Fibroblast of upper back skin (primary cell): ENCODE measurements at regions not wholly inside any gene's neighbourhood (a gene's known extent, or its start where the extent isn't known, plus 50 kb on each side); places are given as distances from the start of the nearest gene placed in this dataset.
A peak's percentile ranks its signal among the peaks of the same experiment; 100 is the strongest.

Experiments
- DNase-seq: peaks from one replicate; pipeline ENCODE4 v3.0.0-alpha.2; 2013

DNA sequence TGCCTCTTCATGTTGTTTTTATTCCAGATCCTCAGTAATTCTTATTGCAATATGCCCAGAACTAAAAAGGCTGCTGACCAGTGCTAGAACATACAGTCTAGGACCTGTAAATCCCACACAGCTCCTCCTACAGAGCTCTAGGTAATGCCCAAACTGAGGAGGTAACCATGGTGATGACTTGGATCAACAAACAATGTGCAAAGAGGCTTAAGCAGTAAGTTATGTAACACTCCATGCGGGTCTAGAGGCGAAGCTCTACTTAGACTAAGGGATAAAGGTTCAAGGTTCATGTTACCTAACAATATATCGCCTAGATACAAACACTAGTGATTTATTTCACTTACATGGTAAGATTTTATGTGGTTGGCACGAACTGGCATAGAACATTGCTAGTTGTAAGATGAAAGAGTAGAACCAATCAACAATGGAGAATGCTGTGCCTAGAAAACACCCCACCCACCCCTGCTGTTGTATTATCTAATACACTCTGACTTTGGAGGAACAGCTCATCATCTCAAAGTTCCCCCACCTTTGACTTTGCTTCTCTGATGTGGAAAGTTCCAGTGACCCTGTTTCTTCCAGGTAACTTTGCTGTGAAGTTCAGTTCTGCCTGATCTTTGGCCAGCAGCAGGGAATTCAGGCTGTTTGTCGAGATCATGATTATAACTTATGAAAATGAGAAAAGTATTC, 242.4 kb downstream of the ALDH8A1 start:
- peak; percentile 51 for DNase-seq

DNA sequence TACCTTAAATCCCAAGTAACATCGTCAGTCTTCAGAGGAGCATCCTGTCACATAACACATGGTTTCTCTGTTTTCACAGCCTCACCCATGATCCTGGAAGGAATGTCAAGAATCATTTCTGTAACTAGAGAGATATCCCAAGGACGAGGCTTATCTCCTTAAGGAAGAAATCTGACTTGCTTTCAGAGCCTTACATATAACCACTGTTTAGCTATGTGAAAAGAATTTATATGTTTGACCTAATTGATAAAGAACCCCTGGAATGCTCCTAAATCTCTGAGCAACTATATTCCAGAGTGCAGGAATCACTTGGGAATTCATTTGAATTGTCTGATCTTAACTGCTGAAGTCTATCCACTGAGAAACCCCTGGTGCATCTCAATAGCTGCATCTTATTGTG, 243.1 kb downstream of the ALDH8A1 start:
- DNase-seq = peak; percentile 85

DNA sequence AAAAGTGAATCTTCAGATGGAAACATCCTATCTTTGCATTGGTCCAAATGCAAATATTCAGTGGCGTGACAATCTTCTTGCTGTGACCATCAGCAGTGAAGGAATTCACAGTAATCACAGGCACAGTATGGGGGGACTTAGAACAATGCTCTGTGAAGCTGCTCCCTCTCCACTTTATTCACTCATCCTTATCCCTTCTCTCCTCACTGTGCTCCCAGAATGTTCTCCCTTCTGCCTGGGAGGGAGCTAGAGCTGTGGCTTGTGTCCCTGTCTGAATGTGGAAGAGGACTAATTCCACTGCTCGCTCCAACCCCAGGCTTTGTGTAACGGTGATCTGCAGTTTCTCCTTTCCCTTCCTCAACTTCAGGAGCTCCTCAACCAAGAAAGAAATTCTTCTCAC, 243.7 kb downstream of the ALDH8A1 start:
- no peak for DNase-seq

GRCh38 chr6:134703206-134703605, 246.7 kb downstream of the ALDH8A1 start:
- DNase-seq = no peak

- DNase-seq = no peak
Measured at GRCh38 chr6:134702279-134702678, 247.6 kb downstream of the ALDH8A1 start.

- DNase-seq = no peak
Measured at GRCh38 chr6:134701301-134701700, 248.6 kb downstream of the ALDH8A1 start.

GRCh38 chr6:134698228-134698627, 251.7 kb downstream of the ALDH8A1 start:
- DNase-seq = peak; percentile 26

- no peak for DNase-seq
Measured at GRCh38 chr6:134692008-134692407, 257.9 kb downstream of the ALDH8A1 start.

GRCh38 chr6:134691180-134691579, 258.7 kb downstream of the ALDH8A1 start:
- no peak for DNase-seq

GRCh38 chr6:134690048-134690447, 259.9 kb downstream of the ALDH8A1 start:
- DNase-seq = no peak

- no peak for DNase-seq
Measured at GRCh38 chr6:134689641-134690040, 260.3 kb downstream of the ALDH8A1 start.

GRCh38 chr6:134689177-134689576, 260.7 kb downstream of the ALDH8A1 start:
- DNase-seq = no peak

DNA sequence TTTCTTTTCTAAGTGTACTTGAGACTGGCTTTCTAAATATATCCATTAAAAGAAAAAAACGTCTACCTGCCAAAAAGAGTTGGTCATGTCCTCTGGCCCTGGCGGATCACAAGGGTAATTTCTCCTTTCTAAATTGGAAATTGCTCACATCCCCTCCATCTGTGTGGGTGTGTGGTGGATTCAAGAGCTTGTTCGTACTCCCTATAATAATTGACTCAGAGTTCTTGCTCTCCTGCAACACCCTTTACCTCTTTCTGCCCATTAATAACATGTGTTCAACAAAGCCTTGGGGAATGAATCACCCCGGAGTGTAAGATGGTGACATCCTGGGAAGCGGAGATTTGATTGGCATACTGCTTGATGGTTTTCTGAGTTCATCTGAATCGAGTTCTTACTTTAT, 263.8 kb downstream of the ALDH8A1 start:
- peak; percentile 50 for DNase-seq

DNA sequence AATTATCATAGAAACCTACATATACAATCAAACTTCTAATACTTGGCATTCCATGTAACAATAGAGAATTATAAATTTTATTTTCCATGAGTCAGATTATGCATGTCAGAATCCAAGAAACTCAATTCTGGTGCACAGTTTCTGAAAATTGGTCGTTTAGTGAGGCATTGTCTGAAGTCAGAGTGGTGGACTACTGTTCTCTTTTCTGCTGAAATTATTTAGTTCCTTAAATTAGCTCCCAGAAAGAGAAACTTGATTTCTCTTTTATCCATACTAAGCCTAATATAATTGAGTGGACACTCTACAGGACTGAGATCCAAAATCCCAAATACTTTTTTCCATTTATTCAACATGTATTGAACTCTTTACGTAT, 265.5 kb downstream of the ALDH8A1 start:
- peak; percentile 11 for DNase-seq

DNA sequence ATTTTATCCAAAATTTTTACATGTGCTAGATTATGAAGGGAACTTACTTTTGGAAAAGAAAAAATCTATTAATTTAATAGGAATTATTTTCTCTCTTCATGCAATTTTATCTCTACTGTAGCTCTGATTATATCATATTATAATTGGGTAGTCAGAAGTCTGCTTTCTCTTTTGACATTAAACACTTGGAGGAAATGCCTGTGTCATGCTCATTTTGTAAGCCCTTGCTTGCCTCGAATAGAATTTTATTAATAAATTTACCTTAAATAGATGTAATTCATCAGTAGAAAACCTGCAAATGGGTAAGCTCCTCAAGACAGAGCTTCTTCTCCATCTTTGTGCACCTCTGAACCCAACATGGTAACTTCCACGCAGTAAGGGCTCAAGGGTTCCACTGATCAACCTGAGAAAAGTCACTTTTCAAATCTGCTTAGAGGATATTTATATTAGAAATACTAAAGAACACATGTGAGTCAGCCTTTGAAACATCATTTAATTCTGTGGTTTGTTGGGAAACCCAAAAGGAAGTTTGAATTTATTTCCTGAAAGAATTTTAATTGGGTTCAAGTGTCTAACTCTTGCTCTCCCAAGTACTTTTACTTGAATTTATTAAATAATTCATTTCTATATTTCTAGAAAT, 266.0 kb downstream of the ALDH8A1 start:
- DNase-seq = peak; percentile 64

- DNase-seq = no peak
Measured at GRCh38 chr6:134680433-134680832, 269.5 kb downstream of the ALDH8A1 start.

DNA sequence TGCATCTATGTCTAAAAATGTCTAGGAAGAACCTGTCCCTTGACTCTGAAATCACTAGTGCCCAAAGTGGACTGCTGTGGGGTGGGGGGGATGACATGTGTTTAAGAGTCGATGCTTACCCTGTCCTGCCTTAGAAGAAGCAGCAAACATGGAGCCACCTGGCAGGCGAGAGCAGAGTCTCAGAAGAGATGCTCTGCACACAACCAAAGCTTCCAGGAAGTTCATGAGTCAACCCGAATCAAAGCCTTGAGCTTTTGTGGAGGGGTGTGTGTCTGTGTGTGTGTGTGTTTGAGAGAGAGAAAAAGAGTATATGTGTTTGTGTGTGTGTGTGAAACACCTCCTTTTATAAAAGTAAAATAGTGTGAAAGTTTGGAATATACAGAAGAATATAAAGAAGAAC, 269.9 kb downstream of the ALDH8A1 start:
- no peak for DNase-seq

- DNase-seq = peak; percentile 94
Measured at GRCh38 chr6:134678436-134678889, 271.4 kb downstream of the ALDH8A1 start.

DNA sequence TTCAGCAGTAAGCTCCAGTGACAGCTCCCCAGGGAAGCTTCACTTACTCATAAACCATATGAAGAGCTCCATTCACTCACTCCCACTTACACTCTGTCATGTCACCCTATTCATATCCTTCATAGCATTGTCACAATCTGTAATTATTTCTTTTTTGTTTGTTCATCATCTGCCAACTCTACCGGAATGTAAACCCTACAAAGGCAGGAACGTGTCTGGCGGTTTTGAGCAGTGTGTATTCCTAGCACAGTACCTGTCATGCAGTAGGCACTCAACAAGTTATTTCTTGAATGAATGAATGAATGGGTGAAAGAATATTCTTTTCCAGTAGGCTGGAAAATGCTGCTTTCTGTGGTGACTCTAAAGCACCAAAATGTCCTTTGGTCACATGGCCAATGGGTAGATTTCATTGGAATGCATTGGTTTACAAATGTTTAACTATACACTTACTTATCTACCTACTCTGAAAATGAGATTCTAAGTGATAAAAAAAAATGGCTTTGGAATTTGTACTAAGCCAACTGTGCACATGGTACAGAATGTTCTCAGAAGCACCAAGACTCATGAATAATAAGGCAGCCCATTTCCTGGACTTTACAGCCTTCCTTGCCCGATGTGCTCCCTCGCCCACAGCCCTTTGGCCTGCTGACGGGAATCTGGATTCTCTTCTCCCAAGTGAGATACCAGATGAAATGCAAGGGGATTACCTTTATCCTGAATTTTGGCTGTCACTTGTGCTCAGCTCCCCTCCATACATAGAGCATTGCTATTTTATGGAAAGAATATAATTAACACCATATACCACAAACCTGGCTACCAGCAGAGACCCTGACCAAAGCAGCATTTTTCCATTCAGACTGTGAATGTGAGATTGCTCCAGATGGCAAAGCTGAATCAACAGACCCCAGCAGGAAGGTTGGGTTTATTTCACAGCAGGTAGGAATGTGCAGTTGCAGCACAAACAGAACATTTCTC, 273.3 kb downstream of the ALDH8A1 start:
- DNase-seq = peak; percentile 84

GRCh38 chr6:134675110-134676054, 274.5 kb downstream of the ALDH8A1 start:
- no peak for DNase-seq

GRCh38 chr6:134674562-134674961, 275.3 kb downstream of the ALDH8A1 start:
- no peak for DNase-seq

GRCh38 chr6:134669485-134669884, 280.4 kb downstream of the ALDH8A1 start:
- DNase-seq = no peak
